ENCODE measurements at regions not wholly inside any gene's neighbourhood (a gene's known extent, or its start where the extent isn't known, plus 50 kb on each side); places are given as distances from the start of the nearest gene placed in this dataset.

DNA sequence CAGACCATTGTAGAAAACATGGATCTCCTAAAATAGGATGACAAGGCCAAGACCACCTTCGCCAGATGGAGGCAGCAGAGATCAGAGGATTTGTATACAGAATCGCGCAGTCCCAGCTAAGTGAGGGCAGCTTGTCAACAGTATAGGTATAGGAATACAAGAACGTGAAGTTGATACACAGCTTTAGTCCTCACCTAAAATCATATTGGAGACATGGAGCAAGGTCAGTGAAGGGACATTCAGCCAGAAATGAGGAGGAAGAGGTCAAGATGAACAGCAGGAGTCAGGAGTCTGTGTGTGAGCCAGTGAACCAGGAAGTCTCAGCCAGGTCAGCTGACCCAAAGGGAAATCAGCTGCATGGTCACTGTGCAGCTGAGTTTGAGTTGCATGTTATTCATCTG is 263.4 kb upstream of the PRKCQ start:
- H4K20me1 ChIP-seq (replicated peaks; ENCODE audit: insufficient read depth), result no peaks in the 10 kb centered on the region
- H2AFZ ChIP-seq, result no peak overlapping the region
- Mint-ChIP-seq H3K4me3 (no peak overlapping the region), H3K4me1 (no peaks in the 10 kb centered on the region), H3K36me3 (ENCODE audit: low read depth) (peaks cover 32% of the 10 kb centered on the region), H3K27me3 (ENCODE audit: insufficient read depth, low read depth, poor library complexity) (peaks cover 4% of the 10 kb centered on the region), H3K27ac (no peak overlapping the region), H3K9me3 (peaks cover 32% of the 10 kb centered on the region)
- H3K4me1 ChIP-seq (ENCODE audit: insufficient read depth), result no peaks in the 10 kb centered on the region
- H3K36me3 ChIP-seq (ENCODE audit: insufficient read depth), result 0 out of 2 replicates have a peak, but pooled peaks cover 4% of the 10 kb centered on the region
- ATAC-seq, result no peak
- no peak overlapping the region for H3K4me2 ChIP-seq
- H3K79me2 ChIP-seq (replicated peaks; ENCODE audit: insufficient read depth), result no peaks in the 10 kb centered on the region
- no peaks in the 10 kb centered on the region for H3K27me3 ChIP-seq (ENCODE audit: insufficient read depth)
- H3K9me2 ChIP-seq (ENCODE audit: insufficient read depth), result peaks cover 7% of the 10 kb centered on the region; the same call in 1 of the 2 replicates
- H3K4me3 ChIP-seq, result no peak overlapping the region
- DNase-seq (ENCODE audit: low spot score), result no peak
- TF ChIP-seq JUNB (IDR thresholded peaks at IDR 0.05; ENCODE audit: unreplicated experiment) (no peak), CTCF (conservative IDR thresholded peaks at IDR 0.05; ENCODE audit: low read depth in 2 of 2) (peak; percentile 17 to 42; a peak in 3 of 4 replicates)
- 0 out of 2 replicates have a peak, but pooled peaks cover under 1% of the 10 kb centered on the region for H3F3A ChIP-seq (replicated peaks; ENCODE audit: low read depth)
- no peak overlapping the region for H3K27ac ChIP-seq (ENCODE audit: low read depth)

DNA sequence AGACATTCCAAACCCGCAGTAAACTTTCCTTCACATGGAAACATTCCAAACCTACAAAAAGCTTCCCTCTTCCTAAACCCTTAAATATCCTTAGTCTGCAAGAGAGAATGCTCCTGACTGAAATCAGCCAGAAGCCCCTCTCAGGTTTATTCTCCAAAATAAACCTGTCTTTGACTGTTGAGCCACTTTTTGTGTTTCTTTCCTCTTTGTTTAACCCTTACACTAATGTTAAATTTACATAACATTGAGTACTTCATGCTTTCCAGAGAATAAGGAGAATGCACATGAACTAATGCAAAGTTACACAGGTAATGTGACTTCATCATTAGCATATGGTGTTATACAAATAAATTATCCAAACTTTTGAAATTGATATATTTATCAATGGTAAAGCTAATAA is 262.6 kb upstream of the PRKCQ start:
- Histone ChIP-seq H3F3A (replicated peaks; ENCODE audit: low read depth) (0 out of 2 replicates have a peak, but pooled peaks cover 8% of the 10 kb centered on the region), H3K27me3 (ENCODE audit: insufficient read depth) (no peaks in the 10 kb centered on the region), H3K4me1 (ENCODE audit: insufficient read depth) (no peaks in the 10 kb centered on the region), H2AFZ (no peak overlapping the region), H4K20me1 (replicated peaks; ENCODE audit: insufficient read depth) (no peaks in the 10 kb centered on the region), H3K79me2 (replicated peaks; ENCODE audit: insufficient read depth) (no peaks in the 10 kb centered on the region), H3K27ac (ENCODE audit: low read depth) (no peak overlapping the region), H3K36me3 (ENCODE audit: insufficient read depth) (0 out of 2 replicates have a peak, but pooled peaks cover 4% of the 10 kb centered on the region), H3K4me3 (no peak overlapping the region), H3K4me2 (no peak overlapping the region), H3K9me2 (ENCODE audit: insufficient read depth) (peaks cover 12% of the 10 kb centered on the region; the same call in 1 of the 2 replicates)
- DNase-seq (ENCODE audit: low spot score) (no peak), ATAC-seq (no peak)
- Mint-ChIP-seq H3K27me3 (ENCODE audit: insufficient read depth, low read depth, poor library complexity) (peaks cover 4% of the 10 kb centered on the region), H3K4me1 (no peaks in the 10 kb centered on the region), H3K36me3 (ENCODE audit: low read depth) (peaks cover 32% of the 10 kb centered on the region), H3K9me3 (peaks cover 32% of the 10 kb centered on the region), H3K27ac (no peak overlapping the region), H3K4me3 (no peak overlapping the region)
- TF ChIP-seq, protein P1, sequence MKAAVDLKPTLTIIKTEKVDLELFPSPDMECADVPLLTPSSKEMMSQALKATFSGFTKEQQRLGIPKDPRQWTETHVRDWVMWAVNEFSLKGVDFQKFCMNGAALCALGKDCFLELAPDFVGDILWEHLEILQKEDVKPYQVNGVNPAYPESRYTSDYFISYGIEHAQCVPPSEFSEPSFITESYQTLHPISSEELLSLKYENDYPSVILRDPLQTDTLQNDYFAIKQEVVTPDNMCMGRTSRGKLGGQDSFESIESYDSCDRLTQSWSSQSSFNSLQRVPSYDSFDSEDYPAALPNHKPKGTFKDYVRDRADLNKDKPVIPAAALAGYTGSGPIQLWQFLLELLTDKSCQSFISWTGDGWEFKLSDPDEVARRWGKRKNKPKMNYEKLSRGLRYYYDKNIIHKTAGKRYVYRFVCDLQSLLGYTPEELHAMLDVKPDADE (IDR thresholded peaks at IDR 0.05), result no peak
- no peak for TF ChIP-seq CREB1 (CRISPR knock-in tag; IDR thresholded peaks at IDR 0.05; ENCODE audit: low read depth)
- TF ChIP-seq CTCF (conservative IDR thresholded peaks at IDR 0.05; ENCODE audit: low read depth in 2 of 2), result no peak
